IMR-90 (cell line): ENCODE measurements at regions not wholly inside any gene's neighbourhood (a gene's known extent, or its start where the extent isn't known, plus 50 kb on each side); places are given as distances from the start of the nearest gene placed in this dataset.

Experiments used
- ATAC-seq: fragments of 200-7000 bp; cut with Tn5 transposase; 2 replicates; pipeline ENCODE4 v1.9.1; 2020; ENCODE audit warnings: low read depth, mild to moderate bottlenecking, moderate library complexity
- BruUV-seq: library from RNA; stranded (reverse); fragments of 400-500 nt; replicated peaks from 2 replicates; lab custom pipeline; 2021; lab: Mats Ljungman, UMichigan
- CTCF ChIA-PET: fragments of 300-600 bp; formaldehyde crosslinking; extraction: SDS; loops from one replicate; lab custom pipeline; 2021; ENCODE audit warnings: antibody characterized with exemption; lab: Yijun Ruan, JAX
- POLR2A ChIA-PET: fragments of 300-600 bp; sonication (Branson Sonifier 250); formaldehyde crosslinking; loops from one replicate; lab custom pipeline; 2022; ENCODE audit warnings: antibody characterized with exemption; ENCODE audit not compliant: unreplicated experiment; lab: Charles Lee
- DNase-seq: peaks from one replicate; pipeline ENCODE4 v3.0.0; 2013
- H2AFZ ChIP-seq: replicated peaks from 2 replicates; pipeline ENCODE3; 2013; ENCODE audit warnings: low read length, mild to moderate bottlenecking; ENCODE audit not compliant: poor library complexity
- H2AK5ac ChIP-seq: 2 replicates; pipeline ENCODE4 v1.6.1; 2013; ENCODE audit warnings: low read depth, low read length, inconsistent platforms
- H2AK9ac ChIP-seq: replicated peaks from 2 replicates; pipeline ENCODE3; 2013; ENCODE audit warnings: mild to moderate bottlenecking, low read depth, low read length, moderate library complexity; ENCODE audit not compliant: poor library complexity
- H2BK120ac ChIP-seq: 2 replicates; pipeline ENCODE4 v1.6.1; 2013; ENCODE audit warnings: low read depth, low read length, inconsistent platforms
- H2BK15ac ChIP-seq: 3 replicates; pipeline ENCODE4 v1.6.1; 2013; ENCODE audit warnings: low read depth, low read length, inconsistent platforms
- H2BK20ac ChIP-seq: 2 replicates; pipeline ENCODE4 v1.6.1; 2013; ENCODE audit warnings: low read depth, mild to moderate bottlenecking, inconsistent platforms, low read length, moderate library complexity
- H2BK5ac ChIP-seq: 2 replicates; pipeline ENCODE4 v1.6.1; 2013; ENCODE audit warnings: mild to moderate bottlenecking, low read depth, low read length, inconsistent platforms; ENCODE audit not compliant: poor library complexity, severe bottlenecking
- H3K14ac ChIP-seq: replicated peaks from 2 replicates; pipeline ENCODE4 v1.6.1; 2013; ENCODE audit warnings: low read depth, low read length, inconsistent platforms
- H3K18ac ChIP-seq: 2 replicates; pipeline ENCODE4 v1.6.1; 2013; ENCODE audit warnings: low read depth, low read length, control low read depth
- H3K23ac ChIP-seq: 2 replicates; pipeline ENCODE4 v1.6.1; 2013; ENCODE audit warnings: low read depth, low read length, inconsistent platforms
- H3K27ac ChIP-seq: 2 replicates; pipeline ENCODE4 v1.5.1; 2013; ENCODE audit warnings: mild to moderate bottlenecking, control low read depth, low read length; ENCODE audit not compliant: insufficient read depth
- H3K27me3 ChIP-seq: 2 replicates; pipeline ENCODE4 v1.6.1; 2013; ENCODE audit warnings: low read length; ENCODE audit not compliant: control insufficient read depth, insufficient read depth
- H3K36me3 ChIP-seq: 2 replicates; pipeline ENCODE4 v1.6.1; 2013; ENCODE audit warnings: low read length, mixed read lengths; ENCODE audit not compliant: control insufficient read depth, insufficient read depth
- H3K4ac ChIP-seq: 2 replicates; pipeline ENCODE4 v1.6.1; 2013; ENCODE audit warnings: low read depth, low read length, inconsistent platforms
- H3K4me1 ChIP-seq: 2 replicates; pipeline ENCODE4 v1.6.1; 2013; ENCODE audit warnings: low read length, mixed read lengths; ENCODE audit not compliant: control insufficient read depth, insufficient read depth
- H3K4me2 ChIP-seq: 2 replicates; pipeline ENCODE4 v1.6.1; 2013; ENCODE audit warnings: low read depth, mild to moderate bottlenecking, control low read depth, low read length, moderate library complexity
- H3K4me3 ChIP-seq: 2 replicates; pipeline ENCODE4 v1.5.1; 2013; ENCODE audit warnings: low read depth, mild to moderate bottlenecking, control low read depth, low read length, moderate library complexity; ENCODE audit not compliant: insufficient read depth
- H3K56ac ChIP-seq: 2 replicates; pipeline ENCODE4 v1.6.1; 2013; ENCODE audit warnings: low read length, inconsistent platforms; ENCODE audit not compliant: insufficient read depth; ENCODE audit errors: extremely low read depth
- H3K79me1 ChIP-seq, 2 experiments: 2 replicates each; pipeline ENCODE4 v1.6.1; 2013; ENCODE audit warnings: low read length in 2 of 2, inconsistent platforms in 1 of 2, low read depth in 1 of 2
- H3K9ac ChIP-seq: 2 replicates; pipeline ENCODE4 v1.6.1; 2013; ENCODE audit warnings: low read depth, low read length, control low read depth
- H3K9me1 ChIP-seq: 2 replicates; pipeline ENCODE4 v1.6.1; 2013; ENCODE audit warnings: low read length, inconsistent platforms; ENCODE audit not compliant: insufficient read depth
- H3K9me3 ChIP-seq: 2 replicates; pipeline ENCODE4 v1.6.1; 2013; ENCODE audit warnings: low read length; ENCODE audit not compliant: control insufficient read depth, insufficient read depth
- H4K20me1 ChIP-seq: 2 replicates; pipeline ENCODE4 v1.6.1; 2013; ENCODE audit warnings: low read length, inconsistent platforms; ENCODE audit not compliant: insufficient read depth
- H4K5ac ChIP-seq: 2 replicates; pipeline ENCODE4 v1.6.1; 2013; ENCODE audit warnings: mild to moderate bottlenecking, low read depth, low read length, control low read depth
- H4K8ac ChIP-seq, 2 experiments: 2 replicates each; pipeline ENCODE4 v1.6.1; 2013; ENCODE audit warnings: low read depth in 2 of 2, low read length in 2 of 2, control low read depth in 1 of 2, inconsistent platforms in 1 of 2
- H4K91ac ChIP-seq: 2 replicates; pipeline ENCODE4 v1.6.1; 2013; ENCODE audit warnings: low read depth, low read length, inconsistent platforms; ENCODE audit not compliant: insufficient read depth
- BHLHE40 ChIP-seq: fragments of 150-350 bp; IDR thresholded peaks from 2 replicates; pipeline ENCODE4 v1.6.1; 2016; ENCODE audit warnings: mild to moderate bottlenecking, low read depth, low read length
- CEBPB ChIP-seq: IDR thresholded peaks from 2 replicates; pipeline ENCODE4 v1.6.1; 2012; ENCODE audit warnings: low read depth, low read length, improper control_type of control experiment
- CHD1 ChIP-seq: IDR thresholded peaks from 2 replicates; pipeline ENCODE4 v1.6.1; 2012; ENCODE audit warnings: low read depth, low read length, improper control_type of control experiment
- CTCF ChIP-seq: conservative IDR thresholded peaks from 2 replicates; pipeline ENCODE4 v1.5.1; 2012; ENCODE audit warnings: mild to moderate bottlenecking, low read depth, low read length, improper control_type of control experiment
- ELK1 ChIP-seq: fragments of 150-350 bp; IDR thresholded peaks from 2 replicates; pipeline ENCODE4 v1.6.1; 2016; ENCODE audit warnings: low read depth, mild to moderate bottlenecking, low read length, moderate library complexity, borderline replicate concordance
- FOS ChIP-seq: fragments of 150-350 bp; IDR thresholded peaks from 2 replicates; pipeline ENCODE4 v1.6.1; 2016; ENCODE audit warnings: low read depth, low read length
- MAFK ChIP-seq: IDR thresholded peaks from 2 replicates; pipeline ENCODE4 v1.6.1; 2012; ENCODE audit warnings: low read depth, low read length, improper control_type of control experiment
- MAZ ChIP-seq: IDR thresholded peaks from 2 replicates; pipeline ENCODE4 v1.6.1; 2012; ENCODE audit warnings: low read depth, mild to moderate bottlenecking, low read length, improper control_type of control experiment, moderate library complexity, borderline replicate concordance
- MXI1 ChIP-seq: IDR thresholded peaks from 2 replicates; pipeline ENCODE4 v1.6.1; 2012; ENCODE audit warnings: low read depth, mild to moderate bottlenecking, low read length, moderate library complexity, borderline replicate concordance
- NFE2L2 ChIP-seq: fragments of 150-350 bp; IDR thresholded peaks from 2 replicates; pipeline ENCODE4 v1.6.1; 2016; ENCODE audit warnings: low read depth, mild to moderate bottlenecking, low read length
- POLR2A ChIP-seq: IDR thresholded peaks from 2 replicates; pipeline ENCODE4 v1.6.1; 2012; ENCODE audit warnings: mild to moderate bottlenecking, low read depth, low read length
- RAD21 ChIP-seq: IDR thresholded peaks from 2 replicates; pipeline ENCODE4 v1.6.1; 2012; ENCODE audit warnings: low read length, improper control_type of control experiment
- RCOR1 ChIP-seq: IDR thresholded peaks from 2 replicates; pipeline ENCODE4 v1.6.1; 2012; ENCODE audit warnings: mild to moderate bottlenecking, low read length, improper control_type of control experiment; ENCODE audit not compliant: insufficient replicate concordance
- RFX5 ChIP-seq: IDR thresholded peaks from 2 replicates; pipeline ENCODE4 v1.8.0; 2012; ENCODE audit warnings: low read depth, mild to moderate bottlenecking, low read length, moderate library complexity
- SMC3 ChIP-seq: fragments of 150-350 bp; IDR thresholded peaks from 2 replicates; pipeline ENCODE4 v1.6.1; 2016; ENCODE audit warnings: low read depth, mild to moderate bottlenecking, antibody characterized with exemption, low read length, moderate library complexity
- USF2 ChIP-seq: fragments of 150-350 bp; IDR thresholded peaks from 2 replicates; pipeline ENCODE4 v1.6.1; 2017; ENCODE audit warnings: mild to moderate bottlenecking, antibody characterized with exemption, low read length, low read depth
- WGBS, 2 experiments: methylation state at CpG; one replicate each; pipeline versions ENCODE4 v1.1.5 to v1.1.7; 2013; ENCODE audit warnings: missing lambda C conversion rate in 2 of 2; ENCODE audit not compliant: insufficient read length in 1 of 2; ENCODE audit errors: extremely low coverage in 2 of 2; 5-methylcytosine and 5-hydroxymethylcytosine counted together
- dilution Hi-C: fragments of 300-500 bp; cut with HindIII; formaldehyde crosslinking; loops from one replicate; pipeline ENCODE4 v1.14.3; 2018; ENCODE audit warnings: low sequenced_read_pairs; ENCODE audit not compliant: unreplicated experiment
- in situ Hi-C: fragments of 300-500 bp; cut with MboI; formaldehyde crosslinking; loops from 3 replicates; pipeline ENCODE4 v1.14.3; 2019; ENCODE audit warnings: low sequenced_read_pairs, inconsistent platforms, mixed read lengths
- intact Hi-C: fragments of 100-400 bp; cut with micrococcal nuclease; formaldehyde crosslinking; loops from 2 replicates; pipeline ENCODE4 v1.10.0; 2022

GRCh38 chr3:193049935-193050334, 132.3 kb upstream of the MB21D2 start:
- intact Hi-C loops (no loop called here), dilution Hi-C loops (no loop called here), in situ Hi-C loops (loop anchor here (25.0 kb wide), 1 partner anchor 488 kb away; no protein-coding TSS in a partner anchor)
- Histone ChIP-seq H4K5ac (no peak overlapping the region), H3K14ac (no peak overlapping the region), H2BK20ac (no peak overlapping the region), H2AFZ (no peak overlapping the region), H3K9me3 (no peaks in the 10 kb centered on the region), H3K27ac (no peak overlapping the region), H3K36me3 (no peaks in the 10 kb centered on the region), H3K9ac (no peak overlapping the region), H2AK5ac (no peak overlapping the region), H3K56ac (no peak overlapping the region), H3K4me3 (no peak overlapping the region), H3K23ac (no peak overlapping the region), H4K8ac (no peak overlapping the region), H4K91ac (no peak overlapping the region), H3K27me3 (peaks cover 2% of the 10 kb centered on the region; the same call in 1 of the 2 replicates), H2BK15ac (no peak overlapping the region), H3K9me1 (no peaks in the 10 kb centered on the region), H3K4ac (no peak overlapping the region), H2AK9ac (no peak overlapping the region), H4K20me1 (no peaks in the 10 kb centered on the region), H3K79me1 (no peaks in the 10 kb centered on the region), H2BK5ac (no peak overlapping the region), H3K4me2 (no peak overlapping the region), H2BK120ac (no peak overlapping the region), H3K4me1 (no peaks in the 10 kb centered on the region), H3K18ac (no peak overlapping the region)
- ATAC-seq (no peak), DNase-seq (no peak)
- ChIA-PET CTCF (no interaction called here), POLR2A (no interaction called here)
- no TSS peak for BruUV-seq
- WGBS, 2 experiments, result 34% methylated on average over 3 of the region's 4 CpGs; no CpG with 5 or more reads in 1 of the 2 experiments
- TF ChIP-seq MAZ (no peak), POLR2A (no peak), FOS (no peak), MXI1 (no peak), MAFK (no peak), NFE2L2 (no peak), SMC3 (no peak), CTCF (no peak), RAD21 (no peak), CEBPB (no peak), RFX5 (no peak), ELK1 (no peak), CHD1 (no peak), RCOR1 (no peak), USF2 (no peak), BHLHE40 (no peak)
